H4 (cell line): ENCODE measurements at regions not wholly inside any gene's neighbourhood (a gene's known extent, or its start where the extent isn't known, plus 50 kb on each side); places are given as distances from the start of the nearest gene placed in this dataset.
A peak's percentile ranks its signal among the peaks of the same experiment; 100 is the strongest.

Source experiments
- DNase-seq: peaks from one replicate; pipeline ENCODE4 v3.0.0-alpha.2; 2015; ENCODE audit warnings: low spot score

DNA sequence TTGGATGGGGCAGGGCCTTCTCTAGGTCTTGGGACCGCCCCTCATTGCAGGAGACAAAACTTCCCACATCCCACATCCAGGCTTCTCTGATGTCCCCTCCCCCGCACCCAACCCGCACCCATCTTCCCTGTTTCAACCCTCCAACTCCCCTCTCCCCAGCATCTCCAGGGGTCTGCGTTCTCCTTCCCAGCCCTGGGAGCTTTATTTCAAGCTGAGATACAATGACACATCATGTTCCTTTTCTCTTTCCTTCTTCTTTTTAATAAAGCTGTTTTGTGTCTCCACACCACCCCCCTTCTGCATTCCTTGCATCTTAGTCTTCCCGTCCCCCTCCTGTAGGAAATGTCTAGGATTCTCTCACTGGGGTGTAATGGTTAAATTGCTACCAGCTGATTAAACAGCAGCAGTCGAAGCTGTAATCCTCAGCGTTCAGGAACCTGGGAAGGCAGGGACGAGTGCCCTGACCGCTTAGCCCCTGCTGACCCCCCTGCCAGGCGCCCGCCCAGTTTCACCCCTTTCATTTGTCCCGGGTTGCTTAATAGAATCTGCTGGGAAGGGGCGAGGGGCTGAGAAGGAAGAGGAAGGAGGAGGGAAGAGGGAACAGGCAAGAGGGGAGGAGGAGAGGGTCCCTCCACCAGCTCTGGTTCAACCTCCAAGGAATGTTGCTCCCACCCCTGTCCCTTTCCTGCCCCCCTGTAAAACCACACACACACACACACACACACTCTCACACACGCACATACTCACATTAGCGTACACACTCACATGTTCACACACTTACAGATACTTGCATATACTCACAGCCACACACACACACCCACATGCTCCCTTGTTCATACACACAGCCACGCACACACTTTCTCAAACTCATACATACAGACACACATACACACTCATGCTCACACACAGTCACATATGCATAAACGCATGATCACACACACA, 104.5 kb upstream of the MED13L start:
- peak; percentile 79 for DNase-seq

DNA sequence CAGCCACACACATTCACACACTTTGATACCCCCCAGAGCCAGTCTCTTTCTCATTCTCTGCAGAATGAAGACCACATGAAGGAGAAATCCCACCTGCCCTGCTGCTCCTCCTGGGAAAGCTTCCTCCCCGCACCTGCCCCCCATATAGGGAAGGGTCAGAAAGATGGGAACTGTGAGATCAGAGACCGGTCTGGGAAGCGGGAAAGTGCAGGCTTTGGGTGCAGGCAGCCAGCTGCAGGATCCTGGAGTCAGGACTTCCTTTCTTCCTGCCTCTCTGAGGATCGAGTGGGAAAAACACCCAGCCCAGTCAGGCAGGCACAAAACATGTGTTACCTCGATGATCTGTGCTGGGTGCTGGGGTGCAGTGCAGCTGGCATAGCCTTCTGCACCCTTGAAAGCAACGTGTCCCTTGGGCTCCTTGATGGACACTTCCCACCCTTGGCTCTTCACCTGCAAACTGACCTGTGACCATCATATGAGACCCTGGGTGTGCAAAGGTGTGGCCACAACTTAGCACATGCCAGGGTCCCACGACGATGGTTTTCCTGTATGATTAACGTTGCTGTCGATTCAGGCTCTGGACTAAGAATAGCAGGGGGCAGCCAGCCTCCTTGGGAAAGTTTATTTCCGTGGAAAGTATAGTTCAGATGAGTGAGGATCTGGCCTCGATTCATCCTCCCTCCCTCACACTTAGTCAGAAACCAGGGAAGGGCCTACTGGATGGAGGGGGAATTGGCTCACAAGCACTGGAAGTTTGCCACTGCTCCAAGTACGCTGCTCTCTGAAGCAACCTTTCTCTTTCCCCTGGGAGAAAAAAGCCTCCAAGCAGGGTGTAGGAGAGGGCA, 105.4 kb upstream of the MED13L start:
- peak; percentile 76 for DNase-seq

DNA sequence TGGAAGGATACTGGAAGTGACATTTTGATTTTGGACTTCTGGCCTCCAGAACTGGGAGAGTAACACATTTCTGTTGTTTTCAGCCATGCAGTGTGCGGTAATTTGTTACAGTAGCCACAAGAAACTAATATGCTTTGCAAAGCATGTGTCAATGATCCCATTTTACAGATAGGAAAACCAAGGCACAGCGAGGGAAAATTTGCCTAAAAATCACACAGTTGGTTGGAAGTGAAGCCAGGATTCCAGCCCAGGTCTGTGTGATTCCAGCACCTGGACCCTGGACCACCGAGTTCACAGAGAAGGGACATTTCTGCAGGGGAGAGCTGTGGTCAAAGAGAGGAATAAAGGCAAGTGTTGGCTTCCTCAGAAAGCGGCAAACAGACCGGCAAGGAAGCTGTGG, 106.7 kb upstream of the MED13L start:
- no peak for DNase-seq

DNA sequence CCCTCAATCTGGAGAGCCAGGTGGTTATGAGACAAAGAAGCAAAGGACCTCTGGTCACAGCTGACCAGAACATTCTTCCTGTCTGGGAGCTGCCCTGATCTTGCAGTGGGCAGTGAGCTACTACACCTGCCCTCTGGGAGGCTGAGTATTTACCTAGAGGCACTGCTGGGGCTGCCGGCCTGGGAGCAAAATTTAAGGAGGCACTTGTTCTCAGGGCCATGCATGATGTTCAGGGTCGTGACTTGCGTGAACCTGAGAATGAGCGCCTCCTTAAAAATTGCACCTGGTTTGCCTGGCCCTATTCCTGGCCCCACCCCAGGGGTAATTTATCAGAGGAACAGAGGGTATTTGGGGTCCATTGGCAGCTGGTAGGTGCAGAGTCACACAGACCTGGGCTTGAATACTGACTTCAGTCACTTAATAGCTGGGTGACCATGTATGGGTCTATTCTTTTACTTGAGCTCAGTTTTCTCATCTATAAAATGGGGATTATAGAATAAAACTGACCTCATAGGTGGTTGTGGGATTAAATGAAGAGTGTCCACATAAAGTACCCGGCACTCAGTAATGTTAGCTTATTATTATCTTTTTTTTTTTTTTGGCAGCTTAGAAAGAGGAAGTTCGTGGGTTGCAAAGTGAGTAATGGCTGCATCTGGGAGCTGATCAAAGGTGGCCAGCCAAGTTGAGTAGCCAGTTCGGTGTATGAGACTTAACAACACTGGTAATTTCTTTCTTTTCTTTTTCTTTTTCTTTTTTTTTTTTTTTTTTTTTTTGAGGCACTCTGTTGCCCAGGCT, 107.4 kb upstream of the MED13L start:
- DNase-seq: no peak

DNA sequence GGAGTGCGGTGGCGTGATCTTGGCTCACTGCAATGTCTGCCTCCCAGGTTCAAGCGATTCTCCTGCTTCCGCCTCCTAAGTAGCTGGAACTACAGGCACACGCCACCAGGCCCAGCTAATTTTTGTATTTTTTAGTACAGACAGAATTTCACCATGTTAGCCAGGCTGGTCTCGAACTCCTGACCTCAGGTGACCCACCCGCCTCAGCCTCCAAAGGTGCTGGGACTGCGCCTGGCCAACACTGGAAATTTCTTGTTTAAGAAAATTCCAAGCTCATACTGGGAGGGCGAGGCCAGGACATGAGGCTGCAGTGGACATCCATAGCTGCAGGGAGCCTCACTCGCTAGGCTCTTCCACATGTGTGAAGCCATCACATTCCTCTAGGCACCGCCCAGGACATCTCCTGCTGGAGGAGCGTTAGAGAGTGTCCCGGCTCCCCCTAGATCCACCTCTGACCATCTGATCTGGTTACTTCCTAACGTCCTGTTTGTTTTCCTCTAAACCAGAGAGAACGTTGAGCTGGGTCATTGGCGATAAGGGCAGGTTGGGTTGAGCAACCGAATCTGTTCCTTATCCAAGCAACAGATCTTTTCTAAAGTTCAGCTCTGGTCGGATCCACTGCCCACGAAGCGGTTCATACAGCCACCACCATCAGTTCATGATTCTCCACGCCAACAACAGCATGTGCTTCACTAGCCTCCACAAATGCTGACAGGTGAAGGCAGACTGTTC, 108.2 kb upstream of the MED13L start:
- DNase-seq: no peak

DNA sequence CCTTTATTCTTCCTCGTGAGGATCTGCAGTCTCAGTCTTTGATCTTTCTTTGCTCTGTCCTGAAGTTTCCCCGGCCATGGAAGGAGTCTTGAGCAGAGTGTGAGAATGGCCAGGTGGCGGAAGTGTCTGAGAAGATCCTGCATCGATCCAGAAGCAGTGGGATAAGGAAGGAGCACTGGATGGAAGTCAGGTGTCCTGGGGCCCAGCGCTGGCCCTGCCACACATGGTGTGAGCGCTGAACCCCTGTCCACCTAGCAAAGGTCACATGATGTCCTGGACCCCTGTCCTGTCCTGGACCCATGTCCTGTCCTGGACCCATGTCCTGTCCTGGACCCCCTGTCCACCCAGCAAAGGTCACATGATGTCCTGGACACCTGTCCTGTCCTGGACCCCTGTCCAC, 111.8 kb upstream of the MED13L start:
- DNase-seq: no peak

DNA sequence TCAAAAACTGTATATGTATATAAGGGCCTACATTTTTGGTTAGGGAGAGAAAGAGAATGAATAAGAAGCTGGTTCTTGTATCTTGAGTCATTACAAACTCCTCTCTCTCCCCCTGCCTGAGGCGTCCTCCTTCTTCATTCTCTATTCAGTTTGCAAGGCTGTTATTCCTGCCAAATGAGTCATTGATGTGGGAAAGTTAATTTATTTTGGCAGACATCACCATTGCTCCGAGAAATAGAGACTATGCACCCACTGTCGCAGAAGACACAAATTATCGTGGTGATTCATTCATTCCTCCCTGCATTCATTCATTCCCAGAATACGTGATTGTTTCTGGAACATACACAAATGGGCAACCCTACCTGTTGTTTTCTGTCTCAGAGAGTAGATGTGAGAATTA, 112.5 kb upstream of the MED13L start:
- DNase-seq: peak; percentile 75

DNA sequence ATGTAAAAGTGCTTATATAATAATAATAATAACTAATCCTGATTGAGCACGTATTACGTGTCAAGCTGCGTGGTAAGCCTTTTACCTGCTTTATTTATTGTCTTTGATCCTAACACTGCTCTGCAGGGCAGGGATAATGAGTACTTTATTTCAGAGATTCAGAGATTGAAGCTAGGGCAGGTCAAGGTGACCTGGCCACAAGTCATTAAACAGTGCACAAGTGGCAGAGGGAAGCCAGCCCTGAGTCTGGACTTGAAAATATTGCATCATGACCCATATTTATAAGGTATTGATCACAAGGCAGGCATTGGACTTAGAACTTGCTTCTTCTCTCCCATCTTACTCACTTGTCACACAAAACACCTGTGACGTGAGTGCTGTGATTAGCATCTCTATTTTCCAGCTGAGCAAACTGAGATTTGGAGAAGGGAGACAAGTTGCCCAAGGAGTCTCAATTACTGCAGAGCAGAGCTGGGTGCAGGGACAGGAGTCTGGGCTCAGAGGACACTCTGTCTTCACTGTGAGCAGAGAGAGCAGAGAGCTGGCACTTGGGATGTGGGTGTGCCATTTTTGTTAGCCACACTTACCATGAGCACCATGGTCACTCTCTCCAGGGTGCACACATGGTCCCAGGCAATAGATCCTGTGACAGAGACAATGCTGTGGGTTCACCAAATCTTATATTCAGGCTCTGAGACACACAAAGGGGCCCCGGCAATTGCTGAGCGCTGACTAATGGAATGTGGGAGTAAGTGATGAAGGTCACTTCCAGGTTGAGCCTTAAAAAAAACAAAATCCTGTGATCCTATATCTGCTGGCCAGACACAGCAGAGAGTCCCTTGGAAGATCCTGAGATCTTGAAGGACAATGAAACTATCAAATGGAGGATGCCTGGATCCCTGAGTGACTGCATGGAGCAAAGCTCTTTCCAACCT, 113.2 kb upstream of the MED13L start:
- no peak for DNase-seq

DNA sequence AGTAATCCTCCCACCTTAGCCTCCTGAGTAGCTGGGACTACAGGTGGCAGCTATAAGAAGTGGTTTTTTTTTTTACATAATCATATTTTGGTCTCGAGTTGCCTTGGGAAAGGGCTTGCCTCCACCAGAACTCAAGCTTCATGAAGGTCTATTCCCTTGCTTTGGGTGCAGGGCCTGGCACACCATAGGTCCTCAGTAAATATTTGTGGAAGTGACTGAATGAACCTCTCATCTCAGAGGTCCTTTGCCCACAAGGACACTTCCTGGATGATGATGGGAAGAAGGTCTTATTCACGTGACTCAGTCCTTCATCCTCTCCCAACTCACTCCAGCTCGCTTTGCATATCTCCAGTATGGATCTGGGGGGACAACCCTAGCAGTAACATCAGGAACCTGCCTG, 114.0 kb upstream of the MED13L start:
- DNase-seq: no peak

DNA sequence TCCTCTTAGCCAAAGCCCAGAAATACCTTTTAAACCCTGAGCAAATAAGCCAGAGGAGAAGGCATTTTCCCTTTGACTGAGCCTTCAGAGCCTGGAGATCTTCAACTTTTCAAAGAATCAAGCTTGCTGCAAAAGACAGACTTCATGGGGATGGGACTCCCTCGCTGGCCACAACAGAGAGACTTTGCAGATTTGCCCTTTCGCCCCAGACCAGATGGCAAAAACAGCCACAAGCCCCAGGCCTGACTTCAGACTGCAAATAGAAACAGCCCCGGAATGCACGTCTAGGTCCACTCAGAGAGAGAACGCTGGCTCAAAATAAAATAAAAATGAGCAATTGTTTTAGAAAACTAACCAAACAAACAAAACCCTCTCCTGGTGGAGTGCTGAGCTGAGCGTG, 114.6 kb upstream of the MED13L start:
- DNase-seq: no peak

DNA sequence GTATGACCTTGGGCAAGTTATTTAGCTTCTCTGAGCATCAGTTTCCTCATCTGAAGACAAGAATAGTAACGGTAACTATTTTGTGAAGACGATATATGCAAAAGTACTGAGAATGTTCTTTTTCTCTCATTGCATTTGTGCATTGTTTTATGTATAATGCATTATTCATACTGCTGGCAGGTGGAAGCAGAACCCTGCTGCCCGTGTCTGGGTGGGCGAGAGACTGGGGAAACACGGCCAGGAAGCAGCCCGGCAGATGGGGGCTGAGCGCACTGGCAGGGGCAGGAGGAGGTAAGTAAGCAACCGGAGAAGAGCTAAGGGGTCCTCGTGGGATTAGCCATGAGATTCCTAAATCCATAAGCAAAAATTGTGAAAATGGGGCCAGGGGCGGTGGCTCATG, 115.8 kb upstream of the MED13L start:
- DNase-seq: no peak

DNA sequence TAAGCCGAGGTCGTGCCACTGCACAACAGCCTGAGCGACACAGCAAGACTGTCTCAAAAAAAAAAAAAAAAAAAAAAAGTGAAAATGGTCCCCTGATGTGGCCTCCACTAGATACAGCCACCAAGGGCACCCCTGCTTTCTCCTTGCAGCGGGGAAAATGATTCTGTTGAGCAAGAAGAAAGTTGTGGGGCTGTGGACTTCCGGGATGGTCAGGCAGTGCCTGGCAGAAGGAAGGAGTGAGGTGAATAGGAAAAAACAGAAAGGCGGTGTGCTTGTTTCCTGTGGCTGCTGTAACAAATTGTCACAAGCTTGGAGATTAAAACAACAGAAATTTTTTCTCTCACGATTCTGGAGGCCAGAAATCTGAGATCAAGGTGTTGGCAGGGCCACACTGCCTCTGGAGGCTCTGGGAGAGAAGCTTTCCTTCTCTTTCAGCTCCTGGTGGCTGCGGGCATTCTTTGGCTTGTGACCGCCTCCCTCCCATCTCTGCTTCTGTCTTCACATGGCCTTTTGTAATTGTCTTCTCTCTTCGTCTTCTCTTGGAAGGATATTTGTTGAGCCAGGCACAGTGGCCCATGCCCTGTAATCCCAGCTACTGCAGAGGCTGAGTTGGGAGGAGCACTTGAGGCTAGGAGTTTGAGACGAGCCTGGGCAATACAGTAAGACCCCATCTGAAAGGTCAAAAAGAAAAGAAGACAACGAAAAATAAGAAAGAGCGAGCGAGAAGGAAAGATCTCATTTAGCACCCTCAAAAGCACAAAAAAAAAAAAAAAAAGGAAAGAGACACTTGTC, 116.6 kb upstream of the MED13L start:
- no peak for DNase-seq

DNA sequence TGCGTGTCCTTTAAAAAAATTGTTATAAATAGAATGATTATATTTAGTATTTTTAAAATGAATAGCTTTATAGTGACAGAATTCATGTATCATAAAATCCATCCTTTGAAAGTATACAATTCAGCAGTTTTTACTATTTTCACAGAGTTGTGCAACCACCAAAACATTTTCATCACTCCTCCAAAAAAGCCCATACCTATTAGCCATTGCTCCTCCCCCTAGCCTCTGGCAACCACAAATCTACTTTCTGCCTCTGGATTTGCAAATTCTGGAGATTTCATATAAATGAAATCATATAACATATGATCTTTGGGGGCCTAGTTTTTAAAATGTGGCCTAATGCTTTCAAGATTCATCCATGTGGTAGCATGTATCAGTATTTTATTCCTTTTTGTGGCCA, 117.9 kb upstream of the MED13L start:
- no peak for DNase-seq

DNA sequence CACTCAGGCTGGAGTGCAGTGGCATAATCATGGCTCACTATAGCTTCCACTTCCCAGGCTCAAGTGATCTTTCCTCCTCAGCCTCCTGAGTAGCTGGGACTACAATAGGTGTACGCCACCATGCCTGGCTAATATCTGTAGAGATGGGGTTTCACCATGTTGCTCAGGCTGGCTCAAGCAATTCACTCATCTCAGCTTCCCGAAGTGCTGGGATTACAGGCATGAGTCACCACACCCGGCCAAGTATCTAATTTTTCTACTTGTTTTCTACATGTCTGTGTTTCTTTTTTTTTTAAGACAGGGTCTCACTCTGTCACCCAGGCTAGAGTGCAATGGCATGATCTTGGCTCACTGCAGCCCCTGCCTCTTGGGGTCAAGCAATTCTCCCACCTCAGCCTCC, 119.7 kb upstream of the MED13L start:
- no peak for DNase-seq

DNA sequence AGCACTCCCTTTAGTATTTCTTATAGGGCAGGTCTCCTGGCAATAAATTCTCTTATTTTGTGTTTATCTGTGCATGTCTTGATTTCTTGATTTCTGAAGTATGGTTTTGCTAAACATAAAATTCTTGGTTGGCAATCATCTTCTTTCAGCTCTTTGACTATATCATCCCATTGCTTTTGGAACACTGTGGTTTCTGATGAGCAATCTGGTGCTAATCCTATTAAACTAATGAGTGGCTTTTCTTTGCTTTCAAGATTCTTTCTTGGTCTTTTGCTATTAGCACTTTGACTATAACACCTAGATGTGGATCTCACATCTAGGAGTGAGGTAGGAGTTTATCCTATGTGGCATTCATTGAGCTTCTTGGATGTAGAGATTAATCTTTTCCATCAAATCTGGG, 120.7 kb upstream of the MED13L start:
- no peak for DNase-seq

DNA sequence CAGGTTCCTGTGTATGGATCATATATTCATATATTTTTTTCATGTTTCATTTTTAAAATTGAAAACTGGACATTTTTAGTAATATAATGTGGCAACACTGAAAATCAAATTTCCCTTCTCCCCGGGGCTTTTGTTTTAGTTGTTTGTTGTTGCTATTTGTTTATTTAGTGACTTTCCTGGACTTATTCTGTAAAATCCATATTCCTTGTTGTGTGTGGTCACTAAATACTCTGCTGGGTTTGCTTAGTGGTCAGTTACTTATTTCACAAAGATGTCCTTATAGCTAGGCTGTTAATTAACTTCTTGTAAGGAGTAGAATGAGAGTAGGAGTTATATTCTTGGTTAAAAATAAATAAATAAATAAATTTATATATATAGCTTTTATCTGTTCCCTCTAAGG, 121.6 kb upstream of the MED13L start:
- no peak for DNase-seq

DNA sequence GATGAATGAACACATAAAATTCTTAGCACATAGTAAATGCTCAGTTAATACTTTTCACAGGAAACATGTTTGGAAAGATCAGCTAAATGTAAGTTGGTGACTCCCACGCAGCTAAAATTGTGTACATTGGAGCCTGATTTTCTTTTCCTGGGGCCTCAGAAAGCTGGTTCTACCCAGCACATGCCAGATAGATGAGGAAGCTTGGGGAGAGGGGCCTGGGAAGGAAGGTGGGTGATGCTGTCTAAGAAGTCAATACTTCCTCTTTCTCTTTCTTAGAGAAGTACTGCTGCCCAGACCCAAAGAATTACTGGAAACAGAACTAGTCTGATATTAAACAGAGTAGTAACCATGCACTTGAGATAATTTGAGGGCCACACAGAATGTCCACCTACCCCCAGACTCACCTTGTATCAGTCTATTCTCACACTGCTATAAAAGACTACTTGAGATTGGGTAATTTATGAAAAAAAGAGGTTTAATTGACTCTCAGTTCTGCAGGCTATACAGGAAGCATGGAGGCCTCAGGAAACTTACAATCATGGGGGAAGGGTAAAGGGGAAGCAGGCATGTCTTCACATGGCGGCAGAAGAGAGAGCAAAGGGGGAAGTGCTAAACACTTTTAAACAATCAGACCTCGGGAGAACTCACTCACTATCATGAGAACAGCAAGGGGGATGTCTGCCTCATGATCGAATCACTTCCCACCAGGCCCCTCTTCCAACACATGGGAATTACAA, 123.3 kb upstream of the MED13L start:
- DNase-seq: no peak

DNA sequence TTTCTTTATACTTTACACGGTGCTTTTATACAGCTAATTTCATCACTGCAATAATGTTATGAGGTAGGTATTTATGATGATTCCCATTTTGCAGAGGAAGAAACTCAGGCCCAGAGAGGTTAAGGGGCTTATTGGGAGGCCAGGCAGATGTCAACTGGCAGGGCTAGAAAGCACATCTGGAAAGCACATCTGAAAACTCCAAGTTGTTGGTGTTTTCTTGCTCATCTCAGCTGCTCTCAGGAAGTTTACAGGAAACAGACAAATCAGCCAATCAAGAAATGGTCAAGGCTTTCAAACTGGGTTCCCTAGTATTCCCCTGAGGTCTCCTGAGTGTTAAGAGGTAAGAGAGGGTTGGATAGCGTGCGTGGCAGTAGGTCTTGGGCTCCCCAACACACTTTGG, 124.1 kb upstream of the MED13L start:
- no peak for DNase-seq
